Thyroid gland (tissue), 4 donors: ENCODE measurements at regions not wholly inside any gene's neighbourhood (a gene's known extent, or its start where the extent isn't known, plus 50 kb on each side); places are given as distances from the start of the nearest gene placed in this dataset.
"Not testable (repeated sequence)": the region's sequence is repeated elsewhere in the genome, so short reads cannot be mapped to it uniquely, and the experiment has no call there.

Experiments used
- DNase-seq, 2 donors: peaks; one replicate each; pipeline ENCODE4 v3.0.0-alpha.2; 2019
- H3K27ac ChIP-seq, 3 donors: fragments of 200-600 bp; sonication (generic); 1 replicate in 2 of 3; 2 replicates in 1 of 3; pipeline ENCODE4 v1.5.1; 2016 to 2019; ENCODE audit warnings: mild to moderate bottlenecking in 1 of 3, moderate library complexity in 1 of 3
- H3K27me3 ChIP-seq: fragments of 200-600 bp; sonication (generic); one replicate; pipeline ENCODE4 v1.5.1; 2019
- H3K36me3 ChIP-seq, 2 donors: fragments of 200-600 bp; sonication (generic); one replicate each; pipeline ENCODE4 v1.5.1; 2016 to 2019
- H3K4me1 ChIP-seq, 2 donors: fragments of 200-600 bp; sonication (generic); one replicate each; pipeline ENCODE4 v1.5.1; 2017 to 2019
- H3K4me3 ChIP-seq, 3 donors: fragments of 200-600 bp; sonication (generic); replicated peaks in 1 of 3; 1 replicate in 2 of 3; 2 replicates in 1 of 3; pipeline ENCODE4 v1.5.1; 2016; ENCODE audit warnings: mild to moderate bottlenecking in 1 of 3
- H3K9me3 ChIP-seq: fragments of 200-600 bp; sonication (generic); one replicate; pipeline ENCODE4 v1.5.1; 2017
- POLR2A ChIP-seq, 2 donors: fragments of 450-650 bp; IDR thresholded peaks; one replicate each; pipeline ENCODE4 v1.6.1; 2017; ENCODE audit warnings: antibody characterized with exemption in 2 of 2, mild to moderate bottlenecking in 2 of 2, moderate library complexity in 1 of 2
- WGBS, 2 donors: methylation state at CpG; one replicate each; pipeline ENCODE4 v1.1.5; 2017; 5-methylcytosine and 5-hydroxymethylcytosine counted together
- intact Hi-C: fragments of 100-400 bp; cut with DNase I; formaldehyde crosslinking; loops from one replicate; pipeline ENCODE4 v1.15.1; 2023
- TF ChIP-seq, protein P1 (sequence below), 6 experiments: fragments of 200-600 bp in 3 of 6; fragments of 450-650 bp in 3 of 6; sonication (generic) in 3 of 6; IDR thresholded peaks; one replicate each; pipeline ENCODE4 v1.5.1; 2016 to 2019; ENCODE audit warnings: antibody characterized with exemption in 6 of 6, mild to moderate bottlenecking in 2 of 6, inconsistent platforms in 1 of 6, moderate library complexity in 1 of 6

DNA sequence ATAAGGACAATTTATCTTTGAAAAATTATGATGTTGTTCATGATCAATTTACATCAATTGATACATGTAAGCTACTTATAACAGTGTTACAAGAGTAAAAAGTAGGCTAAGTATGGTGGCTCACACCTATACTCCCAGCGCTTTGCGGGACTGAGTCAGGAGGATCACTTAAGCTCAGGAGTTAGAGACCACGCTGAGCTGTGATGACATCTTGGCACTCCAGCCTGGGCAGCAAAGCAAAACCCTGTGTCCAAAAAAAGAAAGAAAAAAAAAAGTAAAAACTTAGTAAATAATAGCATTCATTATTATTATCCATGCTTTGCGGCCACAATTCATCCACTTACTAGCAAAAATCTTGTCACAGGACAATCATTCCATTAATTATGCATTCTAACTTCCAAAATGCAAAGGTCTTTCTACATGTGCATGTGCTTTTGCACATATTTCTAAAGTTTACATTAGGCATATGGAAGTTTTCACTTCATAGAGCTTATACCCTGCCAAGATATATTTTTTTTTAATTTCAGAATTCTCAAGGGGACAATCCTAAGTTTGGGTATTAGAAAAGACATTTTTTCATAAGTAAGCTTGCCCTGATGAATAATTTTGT is 243.3 kb upstream of the RARB start:
- Histone ChIP-seq H3K4me1 (no peaks in the 10 kb centered on the region), H3K27me3 (no peaks in the 10 kb centered on the region), H3K4me3 (no peak overlapping the region), H3K27ac (no peak overlapping the region), H3K9me3 (no peaks in the 10 kb centered on the region), H3K36me3 (no peaks in the 10 kb centered on the region)
- TF ChIP-seq, protein P1, sequence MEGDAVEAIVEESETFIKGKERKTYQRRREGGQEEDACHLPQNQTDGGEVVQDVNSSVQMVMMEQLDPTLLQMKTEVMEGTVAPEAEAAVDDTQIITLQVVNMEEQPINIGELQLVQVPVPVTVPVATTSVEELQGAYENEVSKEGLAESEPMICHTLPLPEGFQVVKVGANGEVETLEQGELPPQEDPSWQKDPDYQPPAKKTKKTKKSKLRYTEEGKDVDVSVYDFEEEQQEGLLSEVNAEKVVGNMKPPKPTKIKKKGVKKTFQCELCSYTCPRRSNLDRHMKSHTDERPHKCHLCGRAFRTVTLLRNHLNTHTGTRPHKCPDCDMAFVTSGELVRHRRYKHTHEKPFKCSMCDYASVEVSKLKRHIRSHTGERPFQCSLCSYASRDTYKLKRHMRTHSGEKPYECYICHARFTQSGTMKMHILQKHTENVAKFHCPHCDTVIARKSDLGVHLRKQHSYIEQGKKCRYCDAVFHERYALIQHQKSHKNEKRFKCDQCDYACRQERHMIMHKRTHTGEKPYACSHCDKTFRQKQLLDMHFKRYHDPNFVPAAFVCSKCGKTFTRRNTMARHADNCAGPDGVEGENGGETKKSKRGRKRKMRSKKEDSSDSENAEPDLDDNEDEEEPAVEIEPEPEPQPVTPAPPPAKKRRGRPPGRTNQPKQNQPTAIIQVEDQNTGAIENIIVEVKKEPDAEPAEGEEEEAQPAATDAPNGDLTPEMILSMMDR (IDR thresholded peaks at IDR 0.05): no peak
- no peak for TF ChIP-seq POLR2A (IDR thresholded peaks at IDR 0.05)
- WGBS, 2 donors: 90 to 93% methylated on average over 4 of the region's 4 CpGs
- intact Hi-C loops: no loop called here
- DNase-seq: no peak

DNA sequence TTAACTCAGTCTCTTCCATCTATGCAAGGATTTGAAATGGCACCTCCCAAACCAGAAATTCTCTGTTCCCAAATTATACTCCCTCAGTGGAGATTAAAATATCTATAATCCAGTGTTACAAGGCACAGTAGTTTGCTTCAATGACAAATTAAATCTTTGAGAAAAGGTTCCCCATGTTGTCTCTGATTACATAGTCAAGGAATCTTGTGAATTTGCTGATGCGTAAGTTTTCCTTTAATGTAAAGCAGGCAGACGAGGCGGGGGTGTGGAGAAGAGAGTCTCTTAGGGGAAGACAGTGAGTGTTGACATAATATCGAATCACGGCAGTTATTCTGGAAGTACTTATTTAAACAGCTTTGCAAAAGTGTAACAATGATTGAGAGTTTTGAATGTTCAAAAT is 236.4 kb upstream of the RARB start:
- Histone ChIP-seq H3K4me3 (no peak overlapping the region), H3K9me3 (no peaks in the 10 kb centered on the region), H3K27ac (no peak overlapping the region), H3K27me3 (no peaks in the 10 kb centered on the region), H3K4me1 (no peaks in the 10 kb centered on the region), H3K36me3 (no peaks in the 10 kb centered on the region)
- intact Hi-C loops: no loop called here
- DNase-seq: no peak
- 69 to 74% methylated on average over 5 of the region's 5 CpGs for WGBS, 2 donors
- TF ChIP-seq POLR2A (IDR thresholded peaks at IDR 0.05): no peak
- TF ChIP-seq, protein P1 (IDR thresholded peaks at IDR 0.05): no peak

DNA sequence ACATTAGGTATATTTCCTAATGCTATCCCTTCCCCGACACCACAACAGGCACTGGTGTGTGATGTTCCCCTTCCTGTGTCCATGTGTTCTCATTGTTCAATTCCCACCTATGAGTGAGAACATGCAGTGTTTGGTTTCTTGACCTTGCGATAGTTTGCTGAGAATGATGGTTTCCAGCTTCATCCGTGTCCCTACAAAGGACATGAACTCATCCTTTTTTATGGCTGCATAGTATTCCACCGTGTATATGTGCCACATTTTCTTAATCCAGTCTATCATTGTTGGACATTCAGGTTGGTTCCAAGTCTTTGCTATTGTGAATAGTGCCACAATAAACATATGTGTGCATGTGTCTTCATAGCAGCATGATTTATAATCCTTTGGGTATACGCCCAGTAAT is 228.5 kb upstream of the RARB start:
- H3K9me3 ChIP-seq, H3K27me3 ChIP-seq, H3K4me1 ChIP-seq, DNase-seq, H3K36me3 ChIP-seq, intact Hi-C loops, H3K4me3 ChIP-seq, H3K27ac ChIP-seq: not testable (repeated sequence)
- WGBS, 2 donors: 77 to 93% methylated on average over 5 of the region's 5 CpGs

DNA sequence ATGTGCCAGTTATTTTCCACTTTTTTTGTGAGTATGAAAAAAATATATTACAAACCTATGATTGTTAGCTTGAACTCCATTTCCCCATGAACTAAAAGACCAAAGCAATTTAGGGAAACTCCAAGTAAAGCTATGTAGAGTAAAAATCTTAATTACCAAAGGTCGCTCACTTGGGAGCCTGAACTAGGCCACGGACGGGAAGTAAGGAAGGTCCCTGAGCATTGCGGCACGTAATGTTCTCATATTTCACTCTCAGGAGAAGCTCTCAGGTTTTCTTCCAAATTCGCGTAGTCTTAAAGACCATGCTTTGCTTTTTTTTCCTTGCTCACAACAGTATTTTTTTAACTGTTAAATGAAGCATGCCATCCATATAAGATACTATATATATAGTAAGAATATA is 215.3 kb upstream of the RARB start:
- Histone ChIP-seq H3K4me1 (no peaks in the 10 kb centered on the region), H3K27me3 (no peaks in the 10 kb centered on the region), H3K27ac (no peak overlapping the region), H3K36me3 (no peaks in the 10 kb centered on the region), H3K4me3 (no peak overlapping the region), H3K9me3 (no peaks in the 10 kb centered on the region)
- no peak for TF ChIP-seq POLR2A (IDR thresholded peaks at IDR 0.05)
- TF ChIP-seq, protein P1 (IDR thresholded peaks at IDR 0.05): no peak
- intact Hi-C loops: no loop called here
- no peak for DNase-seq
- WGBS, 2 donors: 76 to 88% methylated on average over 7 of the region's 7 CpGs

DNA sequence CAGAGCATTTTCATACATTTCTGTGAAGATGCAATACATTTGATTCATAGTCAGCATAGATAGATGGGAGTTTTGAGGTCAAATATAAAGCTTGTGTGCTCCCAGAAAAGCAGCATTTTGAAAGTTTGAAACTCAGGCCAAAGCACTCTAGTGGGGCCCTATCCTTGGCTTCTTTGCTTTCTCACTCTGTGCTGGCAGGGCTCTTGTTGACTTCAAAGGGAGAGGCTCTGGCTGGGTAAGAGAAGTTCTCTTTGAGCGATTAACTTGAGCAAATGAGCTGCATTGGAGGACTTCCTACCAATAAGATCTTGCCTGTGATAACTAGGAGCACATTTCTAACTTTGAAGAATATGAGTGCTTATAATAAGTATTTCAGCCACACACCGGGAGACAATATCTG is 214.0 kb upstream of the RARB start:
- 39 to 41% methylated on average over 2 of the region's 2 CpGs for WGBS, 2 donors
- Histone ChIP-seq H3K9me3 (no peaks in the 10 kb centered on the region), H3K4me1 (no peaks in the 10 kb centered on the region), H3K36me3 (no peaks in the 10 kb centered on the region), H3K4me3 (no peak overlapping the region), H3K27ac (no peak overlapping the region), H3K27me3 (no peaks in the 10 kb centered on the region)
- no peak for DNase-seq
- no peak for TF ChIP-seq POLR2A (IDR thresholded peaks at IDR 0.05)
- TF ChIP-seq, protein P1 (IDR thresholded peaks at IDR 0.05): no peak
- intact Hi-C loops: no loop called here

DNA sequence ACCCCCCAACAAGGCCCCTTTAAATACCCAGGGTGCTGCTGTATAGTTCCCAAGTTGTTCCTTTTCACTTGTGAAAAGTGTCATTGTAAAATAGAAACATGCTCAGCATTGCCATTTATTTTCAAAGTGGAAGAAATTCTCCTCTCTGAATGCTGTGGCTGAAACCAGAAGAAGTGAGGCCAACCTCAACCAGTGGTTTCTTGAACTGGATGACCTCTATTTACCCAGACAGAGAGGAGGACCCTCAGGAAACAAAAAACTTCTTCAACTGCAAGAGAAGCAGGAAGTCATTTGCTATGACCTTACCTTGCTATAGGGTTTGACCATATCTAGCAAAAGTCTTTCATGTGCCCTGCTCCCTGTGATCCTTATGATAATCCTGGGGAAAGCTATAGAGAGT is 209.7 kb upstream of the RARB start:
- intact Hi-C loops: no loop called here

More for the DNA sequence above, 209.7 kb upstream of the RARB start:
- no peak overlapping the region for H3K27ac ChIP-seq
- no peak for TF ChIP-seq POLR2A (IDR thresholded peaks at IDR 0.05)
- TF ChIP-seq, protein P1 (IDR thresholded peaks at IDR 0.05): no peak
- no peaks in the 10 kb centered on the region for H3K36me3 ChIP-seq
- no peak overlapping the region for H3K4me3 ChIP-seq
- no peak for DNase-seq
- no peaks in the 10 kb centered on the region for H3K9me3 ChIP-seq
- H3K27me3 ChIP-seq: no peaks in the 10 kb centered on the region
- H3K4me1 ChIP-seq: no peaks in the 10 kb centered on the region
